Epithelial cell of esophagus (primary cell): ENCODE measurements at regions not wholly inside any gene's neighbourhood (a gene's known extent, or its start where the extent isn't known, plus 50 kb on each side); places are given as distances from the start of the nearest gene placed in this dataset.
A peak's percentile ranks its signal among the peaks of the same experiment; 100 is the strongest.

Experiments used
- DNase-seq: peaks from one replicate; pipeline ENCODE4 v3.0.0; 2010; ENCODE audit warnings: low read depth
- H3K4me3 ChIP-seq: 2 replicates; pipeline ENCODE4 v1.5.1; 2011; ENCODE audit warnings: mild to moderate bottlenecking, low read length, control low read depth
- CTCF ChIP-seq: IDR thresholded peaks from 2 replicates; pipeline ENCODE4 v1.5.1; 2011; ENCODE audit warnings: low read depth, mild to moderate bottlenecking, low read length, control low read depth, inconsistent platforms; ENCODE audit not compliant: insufficient read depth; ENCODE audit errors: missing control alignments

DNA sequence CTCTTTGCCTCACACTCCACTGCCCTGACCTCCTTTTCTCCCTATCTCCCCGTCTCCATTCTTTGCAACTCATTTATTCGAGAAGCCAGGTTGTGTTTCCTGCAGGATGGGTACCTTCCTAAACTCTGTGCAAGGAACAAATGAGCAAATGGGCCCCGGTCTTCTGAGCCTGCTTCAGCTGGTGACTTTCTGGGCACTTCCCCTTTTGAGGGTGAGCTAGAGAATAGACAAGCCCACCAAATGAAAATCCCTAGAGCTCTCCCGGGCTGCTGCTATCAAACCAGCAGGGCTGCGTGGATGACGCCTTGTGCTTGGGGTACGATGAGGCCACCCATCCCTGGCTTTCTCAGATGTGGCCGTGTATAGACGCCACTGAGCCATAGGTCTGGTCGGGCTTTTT, 91.0 kb upstream of the FOXA2 start:
- no peak overlapping the region for H3K4me3 ChIP-seq
- no peak for DNase-seq
- TF ChIP-seq CTCF, result no peak

- no peak overlapping the region for H3K4me3 ChIP-seq
- no peak for DNase-seq
- TF ChIP-seq CTCF, result no peak
Measured at GRCh38 chr20:22678678-22679077, 94.3 kb upstream of the FOXA2 start.

DNA sequence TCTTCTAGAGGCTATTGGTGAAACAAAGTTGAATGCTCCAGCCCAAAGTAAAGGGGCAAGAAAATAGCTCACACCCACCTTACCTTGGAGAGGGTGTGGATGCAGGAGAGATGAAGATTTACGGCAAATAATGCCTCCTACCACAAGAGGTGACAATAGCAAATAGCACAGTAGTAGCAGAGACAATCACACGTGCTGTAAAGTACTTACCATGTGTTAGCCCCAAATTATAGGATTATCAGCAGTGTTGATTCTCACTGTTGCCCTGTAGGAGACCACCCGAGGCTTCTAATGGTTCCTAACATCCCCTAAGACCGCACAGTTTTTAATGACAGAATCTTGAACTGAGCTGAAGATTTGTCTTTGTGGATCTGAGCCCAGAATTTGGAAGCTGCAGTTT, 94.8 kb upstream of the FOXA2 start:
- no peak overlapping the region for H3K4me3 ChIP-seq
- no peak for DNase-seq
- no peak for TF ChIP-seq CTCF

GRCh38 chr20:22680031-22680740, 95.8 kb upstream of the FOXA2 start:
- no peak for DNase-seq
- TF ChIP-seq CTCF, result no peak
- no peak overlapping the region for H3K4me3 ChIP-seq

- TF ChIP-seq CTCF, result no peak
- no peak overlapping the region for H3K4me3 ChIP-seq
- no peak for DNase-seq
Measured at GRCh38 chr20:22681591-22682248, 97.3 kb upstream of the FOXA2 start.

GRCh38 chr20:22682381-22682780, 98.0 kb upstream of the FOXA2 start:
- TF ChIP-seq CTCF, result no peak
- DNase-seq, result peak; percentile 68
- H3K4me3 ChIP-seq, result no peak overlapping the region
